ENCODE measurements at regions not wholly inside any gene's neighbourhood (a gene's known extent, or its start where the extent isn't known, plus 50 kb on each side); places are given as distances from the start of the nearest gene placed in this dataset.

DNA sequence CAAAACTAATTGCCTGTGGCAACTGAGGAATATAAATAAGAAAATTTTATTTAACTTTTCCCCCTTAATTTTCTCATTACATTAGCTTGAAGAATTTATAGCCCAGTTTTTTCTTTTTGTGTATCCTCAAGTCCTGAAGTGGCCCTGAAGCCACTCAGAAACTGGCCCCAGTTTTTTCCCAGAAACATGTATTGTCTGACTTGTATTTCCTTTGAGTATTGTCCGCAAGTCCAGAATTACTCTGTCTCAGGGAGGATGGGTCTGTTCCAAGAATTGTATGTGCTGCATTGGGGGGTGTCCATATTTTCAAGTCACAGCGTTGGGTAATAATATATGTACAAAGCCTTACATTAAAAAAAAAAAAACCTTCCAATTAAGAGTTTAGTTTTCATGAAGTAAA is 149.7 kb upstream of the IL12A start:
- TF ChIP-seq, protein P1, sequence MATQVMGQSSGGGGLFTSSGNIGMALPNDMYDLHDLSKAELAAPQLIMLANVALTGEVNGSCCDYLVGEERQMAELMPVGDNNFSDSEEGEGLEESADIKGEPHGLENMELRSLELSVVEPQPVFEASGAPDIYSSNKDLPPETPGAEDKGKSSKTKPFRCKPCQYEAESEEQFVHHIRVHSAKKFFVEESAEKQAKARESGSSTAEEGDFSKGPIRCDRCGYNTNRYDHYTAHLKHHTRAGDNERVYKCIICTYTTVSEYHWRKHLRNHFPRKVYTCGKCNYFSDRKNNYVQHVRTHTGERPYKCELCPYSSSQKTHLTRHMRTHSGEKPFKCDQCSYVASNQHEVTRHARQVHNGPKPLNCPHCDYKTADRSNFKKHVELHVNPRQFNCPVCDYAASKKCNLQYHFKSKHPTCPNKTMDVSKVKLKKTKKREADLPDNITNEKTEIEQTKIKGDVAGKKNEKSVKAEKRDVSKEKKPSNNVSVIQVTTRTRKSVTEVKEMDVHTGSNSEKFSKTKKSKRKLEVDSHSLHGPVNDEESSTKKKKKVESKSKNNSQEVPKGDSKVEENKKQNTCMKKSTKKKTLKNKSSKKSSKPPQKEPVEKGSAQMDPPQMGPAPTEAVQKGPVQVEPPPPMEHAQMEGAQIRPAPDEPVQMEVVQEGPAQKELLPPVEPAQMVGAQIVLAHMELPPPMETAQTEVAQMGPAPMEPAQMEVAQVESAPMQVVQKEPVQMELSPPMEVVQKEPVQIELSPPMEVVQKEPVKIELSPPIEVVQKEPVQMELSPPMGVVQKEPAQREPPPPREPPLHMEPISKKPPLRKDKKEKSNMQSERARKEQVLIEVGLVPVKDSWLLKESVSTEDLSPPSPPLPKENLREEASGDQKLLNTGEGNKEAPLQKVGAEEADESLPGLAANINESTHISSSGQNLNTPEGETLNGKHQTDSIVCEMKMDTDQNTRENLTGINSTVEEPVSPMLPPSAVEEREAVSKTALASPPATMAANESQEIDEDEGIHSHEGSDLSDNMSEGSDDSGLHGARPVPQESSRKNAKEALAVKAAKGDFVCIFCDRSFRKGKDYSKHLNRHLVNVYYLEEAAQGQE (IDR thresholded peaks at IDR 0.05; ENCODE audit: borderline replicate concordance): no peak
- TF ChIP-seq MXI1 (conservative IDR thresholded peaks at IDR 0.05; ENCODE audit: poor library complexity, severe bottlenecking) (no peak), POLR2AphosphoS5 (IDR thresholded peaks at IDR 0.05) (no peak), EZH2 (IDR thresholded peaks at IDR 0.05; ENCODE audit: borderline replicate concordance, insufficient read depth, low read length, poor library complexity, severe bottlenecking) (no peak), TAF1 (IDR thresholded peaks at IDR 0.05; ENCODE audit: low read depth) (no peak), SMC3 (conservative IDR thresholded peaks at IDR 0.05; ENCODE audit: poor library complexity) (no peak), EP300 (conservative IDR thresholded peaks at IDR 0.05; ENCODE audit: poor library complexity, severe bottlenecking) (no peak), RAD21 (conservative IDR thresholded peaks at IDR 0.05) (no peak)
- TF ChIP-seq, protein P2, sequence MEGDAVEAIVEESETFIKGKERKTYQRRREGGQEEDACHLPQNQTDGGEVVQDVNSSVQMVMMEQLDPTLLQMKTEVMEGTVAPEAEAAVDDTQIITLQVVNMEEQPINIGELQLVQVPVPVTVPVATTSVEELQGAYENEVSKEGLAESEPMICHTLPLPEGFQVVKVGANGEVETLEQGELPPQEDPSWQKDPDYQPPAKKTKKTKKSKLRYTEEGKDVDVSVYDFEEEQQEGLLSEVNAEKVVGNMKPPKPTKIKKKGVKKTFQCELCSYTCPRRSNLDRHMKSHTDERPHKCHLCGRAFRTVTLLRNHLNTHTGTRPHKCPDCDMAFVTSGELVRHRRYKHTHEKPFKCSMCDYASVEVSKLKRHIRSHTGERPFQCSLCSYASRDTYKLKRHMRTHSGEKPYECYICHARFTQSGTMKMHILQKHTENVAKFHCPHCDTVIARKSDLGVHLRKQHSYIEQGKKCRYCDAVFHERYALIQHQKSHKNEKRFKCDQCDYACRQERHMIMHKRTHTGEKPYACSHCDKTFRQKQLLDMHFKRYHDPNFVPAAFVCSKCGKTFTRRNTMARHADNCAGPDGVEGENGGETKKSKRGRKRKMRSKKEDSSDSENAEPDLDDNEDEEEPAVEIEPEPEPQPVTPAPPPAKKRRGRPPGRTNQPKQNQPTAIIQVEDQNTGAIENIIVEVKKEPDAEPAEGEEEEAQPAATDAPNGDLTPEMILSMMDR (IDR thresholded peaks at IDR 0.05; ENCODE audit: poor library complexity, severe bottlenecking): no peak
- Histone ChIP-seq H2AFZ (ENCODE audit: low read depth, low read length) (no peak overlapping the region), H3K9ac (ENCODE audit: low read length) (peak overlapping the region; percentile 90), H3K79me2 (replicated peaks; ENCODE audit: insufficient read depth, low read length) (peaks cover 36% of the 10 kb centered on the region), H3K27ac (ENCODE audit: low read length) (peak overlapping the region; percentile 96), H3K36me3 (ENCODE audit: insufficient read depth, low read length) (no peaks in the 10 kb centered on the region), H3K4me2 (ENCODE audit: low read length) (peak overlapping the region; percentile 90), H3K27me3 (ENCODE audit: insufficient read depth, low read depth, low read length) (no peaks in the 10 kb centered on the region), H3K9me3 (ENCODE audit: low read length) (no peaks in the 10 kb centered on the region), H3F3A (ENCODE audit: insufficient read depth, low read length, poor library complexity, severe bottlenecking) (peaks cover 5% of the 10 kb centered on the region), H3K4me3 (ENCODE audit: low read length) (peak overlapping the region; percentile 74), H3K9me2 (ENCODE audit: insufficient read depth, low read length) (no peaks in the 10 kb centered on the region), H4K20me1 (ENCODE audit: insufficient read depth) (no peaks in the 10 kb centered on the region)

DNA sequence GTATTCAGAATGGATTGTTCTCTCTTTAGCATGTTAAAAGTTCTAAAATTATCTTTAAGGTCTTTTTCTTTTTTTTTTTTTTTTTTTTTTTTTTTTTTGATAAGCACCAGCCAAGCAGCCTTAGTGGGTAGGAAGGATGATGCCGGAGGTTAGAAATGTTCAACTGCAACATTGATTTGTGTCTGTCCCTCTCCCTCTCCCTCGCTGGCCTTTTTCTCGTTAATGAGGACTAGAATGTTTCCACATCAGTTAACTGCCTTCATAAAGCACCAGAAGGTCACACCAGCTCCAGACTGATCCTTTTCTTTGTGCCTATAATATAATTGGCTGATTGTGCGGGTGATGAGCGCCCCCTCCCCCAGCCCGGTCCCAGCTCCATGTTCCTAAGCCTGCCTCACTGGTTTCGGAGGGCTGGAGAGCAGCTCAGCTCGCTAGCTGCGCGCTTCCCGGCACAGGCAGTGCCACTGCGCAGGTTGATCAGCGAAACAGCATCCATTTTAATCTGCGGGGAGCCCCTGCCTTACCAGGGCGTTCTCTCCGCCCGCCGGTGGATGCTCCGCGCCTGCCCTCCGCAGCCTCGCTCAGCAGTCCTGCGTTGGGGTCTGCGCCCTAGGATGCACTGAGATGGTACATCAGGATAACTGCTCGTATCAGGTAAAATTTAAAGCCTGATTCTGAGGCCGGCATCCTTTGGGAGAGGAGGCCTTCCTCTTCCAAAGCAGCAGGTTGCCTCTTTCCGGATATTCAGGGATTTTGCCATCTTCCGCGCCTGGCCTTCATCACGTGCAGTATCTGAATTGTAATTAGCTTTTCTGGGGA is 148.9 kb upstream of the IL12A start, which contains the start of gene SCHIP1:
TSS of gene SCHIP1 (plus strand) at position 301 of the 819 bp plus-strand sequence.
- peak within 1 kb of the TSS; percentile 90 for H3K4me2 ChIP-seq (ENCODE audit: low read length)
- H2AFZ ChIP-seq (ENCODE audit: low read depth, low read length): peak within 1 kb of the TSS; percentile 61
- TF ChIP-seq RAD21 (conservative IDR thresholded peaks at IDR 0.05) (peak; percentile 47), MXI1 (conservative IDR thresholded peaks at IDR 0.05; ENCODE audit: poor library complexity, severe bottlenecking) (peak; percentile 73), EP300 (conservative IDR thresholded peaks at IDR 0.05; ENCODE audit: poor library complexity, severe bottlenecking) (peak; percentile 66), EZH2 (IDR thresholded peaks at IDR 0.05; ENCODE audit: borderline replicate concordance, insufficient read depth, low read length, poor library complexity, severe bottlenecking) (no peak), SMC3 (conservative IDR thresholded peaks at IDR 0.05; ENCODE audit: poor library complexity) (no peak), TAF1 (IDR thresholded peaks at IDR 0.05; ENCODE audit: low read depth) (peak; percentile 82), POLR2AphosphoS5 (IDR thresholded peaks at IDR 0.05) (peak; percentile 91)
- TF ChIP-seq, protein P2 (IDR thresholded peaks at IDR 0.05; ENCODE audit: poor library complexity, severe bottlenecking): peak; percentile 35
- TF ChIP-seq, protein P1 (IDR thresholded peaks at IDR 0.05; ENCODE audit: borderline replicate concordance): peak; percentile 93
- no peaks in the 10 kb centered on the region for H3K36me3 ChIP-seq (ENCODE audit: insufficient read depth, low read length)
- peak within 1 kb of the TSS; percentile 74 for H3K4me3 ChIP-seq (ENCODE audit: low read length)
- no peaks in the 10 kb centered on the region for H3K27me3 ChIP-seq (ENCODE audit: insufficient read depth, low read depth, low read length)
- H3K9ac ChIP-seq (ENCODE audit: low read length): peak within 1 kb of the TSS; percentile 90
- H3F3A ChIP-seq (ENCODE audit: insufficient read depth, low read length, poor library complexity, severe bottlenecking): peaks cover 5% of the 10 kb centered on the region
- peak within 1 kb of the TSS; percentile 96 for H3K27ac ChIP-seq (ENCODE audit: low read length)
- H3K79me2 ChIP-seq (replicated peaks; ENCODE audit: insufficient read depth, low read length): peaks cover 43% of the 10 kb centered on the region
- no peaks in the 10 kb centered on the region for H4K20me1 ChIP-seq (ENCODE audit: insufficient read depth)
- no peaks in the 10 kb centered on the region for H3K9me3 ChIP-seq (ENCODE audit: low read length)
- no peaks in the 10 kb centered on the region for H3K9me2 ChIP-seq (ENCODE audit: insufficient read depth, low read length)

All from neural cell (in vitro differentiated cells).